ENCODE measurements at regions not wholly inside any gene's neighbourhood (a gene's known extent, or its start where the extent isn't known, plus 50 kb on each side); places are given as distances from the start of the nearest gene placed in this dataset.

- TF ChIP-seq CTCF (IDR thresholded peaks at IDR 0.05) (no peak), EZH2 (IDR thresholded peaks at IDR 0.05) (no peak)
Observed at GRCh38 chr4:123236606-123237005, 160.0 kb upstream of the SPRY1 start.

Data from neural progenitor cell (in vitro differentiated cells).